Endodermal cell (in vitro differentiated cells): ENCODE measurements at regions not wholly inside any gene's neighbourhood (a gene's known extent, or its start where the extent isn't known, plus 50 kb on each side); places are given as distances from the start of the nearest gene placed in this dataset.

ENCODE experiments used
- DNase-seq: peaks from one replicate; pipeline ENCODE4 v3.0.0-alpha.2; 2017
- H3K27ac ChIP-seq: 2 replicates; pipeline ENCODE4 v1.5.1; 2013; ENCODE audit warnings: mild to moderate bottlenecking, low read depth, low read length, moderate library complexity
- H3K27me3 ChIP-seq: 2 replicates; pipeline ENCODE4 v1.6.1; 2013; ENCODE audit warnings: mild to moderate bottlenecking, low read length, moderate library complexity; ENCODE audit not compliant: insufficient read depth, control insufficient read depth, poor library complexity, severe bottlenecking
- H3K36me3 ChIP-seq: 2 replicates; pipeline ENCODE4 v1.7.0; 2013; ENCODE audit warnings: mild to moderate bottlenecking, low read length, moderate library complexity; ENCODE audit not compliant: control insufficient read depth, insufficient read depth
- H3K4me1 ChIP-seq: one replicate; pipeline ENCODE4 v1.7.0; 2013; ENCODE audit warnings: low read length; ENCODE audit not compliant: control insufficient read depth, insufficient read depth
- H3K4me3 ChIP-seq: 2 replicates; pipeline ENCODE4 v1.5.1; 2013; ENCODE audit warnings: mild to moderate bottlenecking, low read length, moderate library complexity
- H3K9ac ChIP-seq: 2 replicates; pipeline ENCODE4 v1.6.1; 2013; ENCODE audit warnings: mild to moderate bottlenecking, low read length, moderate library complexity; ENCODE audit not compliant: poor library complexity, severe bottlenecking; ENCODE audit errors: extremely low read depth
- H3K9me3 ChIP-seq: 2 replicates; pipeline ENCODE4 v1.6.1; 2013; ENCODE audit warnings: mild to moderate bottlenecking, low read length, moderate library complexity; ENCODE audit not compliant: control insufficient read depth
- H3K27ac Mint-ChIP-seq: 2 replicates; pipeline ENCODE4 v1.8.0; 2020; ENCODE audit warnings: mixed read lengths
- H3K27me3 Mint-ChIP-seq: 2 replicates; pipeline ENCODE4 v1.8.0; 2021; ENCODE audit warnings: mild to moderate bottlenecking, mixed read lengths; ENCODE audit not compliant: insufficient read depth
- H3K36me3 Mint-ChIP-seq: 2 replicates; pipeline ENCODE4 v1.8.0; 2020; ENCODE audit warnings: low read depth, mixed read lengths
- H3K4me1 Mint-ChIP-seq: 2 replicates; pipeline ENCODE4 v1.8.0; 2020; ENCODE audit warnings: mixed read lengths
- H3K4me3 Mint-ChIP-seq: 2 replicates; pipeline ENCODE4 v1.8.0; 2020; ENCODE audit warnings: mild to moderate bottlenecking, moderate library complexity, mixed read lengths
- H3K9me3 Mint-ChIP-seq: 2 replicates; pipeline ENCODE4 v1.8.0; 2020; ENCODE audit warnings: mild to moderate bottlenecking, mixed read lengths
- CTCF ChIP-seq: fragments of 200-600 bp; sonication (generic); conservative IDR thresholded peaks from 2 replicates; pipeline ENCODE4 v1.5.0; 2021; ENCODE audit warnings: antibody characterized with exemption, mild to moderate bottlenecking
- WGBS, 2 experiments: methylation state at CpG; one replicate each; pipeline versions ENCODE4 v1.1.5 to v1.1.7; 2013; ENCODE audit warnings: missing lambda C conversion rate in 2 of 2, mixed read lengths in 1 of 2; ENCODE audit not compliant: insufficient coverage in 1 of 2, insufficient read length in 1 of 2; 5-methylcytosine and 5-hydroxymethylcytosine counted together

GRCh38 chr10:88154596-88155250 lies 291.3 kb downstream of the PTEN start:
- Histone ChIP-seq H3K27me3 (peaks cover 46% of the 10 kb centered on the region), H3K4me1 (no peaks in the 10 kb centered on the region), H3K27ac (no peak overlapping the region), H3K36me3 (no peaks in the 10 kb centered on the region), H3K9ac (no peak overlapping the region), H3K9me3 (no peaks in the 10 kb centered on the region), H3K4me3 (no peak overlapping the region)
- DNase-seq = no peak
- peaks cover 63% of the 10 kb centered on the region for H3K27me3 Mint-ChIP-seq
- peaks cover 4% of the 10 kb centered on the region for H3K4me1 Mint-ChIP-seq
- no peak overlapping the region for H3K4me3 Mint-ChIP-seq
- H3K36me3 Mint-ChIP-seq = no peaks in the 10 kb centered on the region
- no peak for TF ChIP-seq CTCF
- no peaks in the 10 kb centered on the region for H3K9me3 Mint-ChIP-seq
- WGBS, 2 experiments = 93 to 96% methylated on average over 6 of the region's 6 CpGs
- H3K27ac Mint-ChIP-seq = no peak overlapping the region

GRCh38 chr10:88156341-88156740 lies 292.9 kb downstream of the PTEN start:
- Mint-ChIP-seq H3K36me3 (no peaks in the 10 kb centered on the region), H3K4me1 (peaks cover 12% of the 10 kb centered on the region), H3K27me3 (peaks cover 53% of the 10 kb centered on the region), H3K9me3 (no peaks in the 10 kb centered on the region), H3K4me3 (no peak overlapping the region), H3K27ac (no peak overlapping the region)
- Histone ChIP-seq H3K9ac (no peak overlapping the region), H3K27me3 (peaks cover 32% of the 10 kb centered on the region), H3K4me1 (peaks cover 4% of the 10 kb centered on the region), H3K9me3 (no peaks in the 10 kb centered on the region), H3K4me3 (no peak overlapping the region), H3K27ac (no peak overlapping the region), H3K36me3 (no peaks in the 10 kb centered on the region)
- DNase-seq = no peak
- 92% methylated on average over 1 of the region's 1 CpG; no CpG with 5 or more reads in 1 of the 2 experiments for WGBS, 2 experiments
- TF ChIP-seq CTCF = no peak

GRCh38 chr10:88157981-88158465 lies 294.6 kb downstream of the PTEN start:
- Histone ChIP-seq H3K4me3 (no peak overlapping the region), H3K9me3 (no peaks in the 10 kb centered on the region), H3K9ac (no peak overlapping the region), H3K27me3 (peaks cover 28% of the 10 kb centered on the region), H3K4me1 (peaks cover 7% of the 10 kb centered on the region), H3K36me3 (no peaks in the 10 kb centered on the region), H3K27ac (no peak overlapping the region)
- H3K4me1 Mint-ChIP-seq = peaks cover 17% of the 10 kb centered on the region
- no peak for TF ChIP-seq CTCF
- peaks cover 51% of the 10 kb centered on the region for H3K27me3 Mint-ChIP-seq
- no peak overlapping the region for H3K4me3 Mint-ChIP-seq
- H3K27ac Mint-ChIP-seq = no peak overlapping the region
- H3K9me3 Mint-ChIP-seq = peaks cover 5% of the 10 kb centered on the region
- WGBS, 2 experiments = 81% methylated on average over 2 of the region's 2 CpGs
- DNase-seq = no peak
- no peaks in the 10 kb centered on the region for H3K36me3 Mint-ChIP-seq
